Activated CD8-positive, alpha-beta memory T cell treated with anti-CD3 and anti-CD28 coated beads, Interleukin-2, amount 10 ng/mL, durations not matched to agents 7 days and 5 days (primary cell): ENCODE measurements at regions not wholly inside any gene's neighbourhood (a gene's known extent, or its start where the extent isn't known, plus 50 kb on each side); places are given as distances from the start of the nearest gene placed in this dataset.

Experiments used
- ATAC-seq: fragments of 150-1000 bp; cut with Tn5 transposase; one replicate; pipeline ENCODE4 v1.10.0; 2021; ENCODE audit warnings: moderate library complexity
- CTCF ChIA-PET: fragments of 350-600 bp; sonication (Branson Sonifier 250); formaldehyde crosslinking; loops from one replicate; lab custom pipeline; 2021; ENCODE audit warnings: antibody characterized with exemption; lab: Charles Lee
- DNase-seq: peaks from one replicate; pipeline ENCODE4 v3.0.0-alpha.2; 2020
- H3K27ac Mint-ChIP-seq: one replicate; pipeline ENCODE4 v1.8.0; 2021; ENCODE audit warnings: mild to moderate bottlenecking, mixed read lengths
- H3K27me3 Mint-ChIP-seq: one replicate; pipeline ENCODE4 v1.8.0; 2021; ENCODE audit warnings: mixed read lengths
- H3K36me3 Mint-ChIP-seq: one replicate; pipeline ENCODE4 v1.8.0; 2021; ENCODE audit warnings: mild to moderate bottlenecking, mixed read lengths
- H3K4me1 Mint-ChIP-seq: one replicate; pipeline ENCODE4 v1.8.0; 2021; ENCODE audit warnings: mixed read lengths
- H3K4me3 Mint-ChIP-seq: one replicate; pipeline ENCODE4 v1.8.0; 2021; ENCODE audit warnings: mild to moderate bottlenecking, moderate library complexity, mixed read lengths
- H3K9me3 Mint-ChIP-seq: one replicate; pipeline ENCODE4 v1.8.0; 2022; ENCODE audit warnings: low read depth, mixed read lengths

DNA sequence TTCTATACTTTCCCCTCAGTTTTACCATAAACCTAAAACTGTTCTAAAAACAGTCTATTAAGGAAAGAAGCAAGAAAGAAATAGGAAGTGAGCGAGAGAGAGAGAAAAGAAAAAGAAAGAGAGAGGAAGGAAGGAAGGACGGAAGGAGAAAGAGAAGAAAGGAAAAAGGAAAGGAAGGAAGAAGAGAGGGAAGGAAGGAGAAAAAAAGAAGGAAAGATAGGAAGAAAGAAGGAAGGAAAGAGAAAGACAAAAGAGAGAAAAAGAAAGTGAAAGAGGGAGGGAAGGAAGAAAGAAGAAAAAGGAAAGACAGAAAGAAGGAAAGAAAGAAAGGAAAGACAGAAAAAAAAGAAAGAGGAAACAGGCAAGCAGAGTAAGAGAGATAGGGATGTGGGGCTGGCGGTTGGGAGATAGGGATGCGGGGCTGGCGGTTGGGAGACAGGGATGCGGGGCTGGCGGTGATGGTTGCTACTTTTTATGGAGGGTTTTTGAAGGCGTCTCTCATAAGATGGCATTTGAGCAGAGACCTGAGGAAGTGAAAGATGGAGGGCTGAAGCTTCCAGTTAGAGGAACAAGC lies 70.4 kb upstream of the IRF2BP2 start:
- Mint-ChIP-seq H3K9me3 (no peaks in the 10 kb centered on the region), H3K36me3 (no peaks in the 10 kb centered on the region), H3K4me3 (no peak overlapping the region), H3K4me1 (peaks cover 7% of the 10 kb centered on the region), H3K27me3 (peaks cover 4% of the 10 kb centered on the region), H3K27ac (no peak overlapping the region)
- ATAC-seq (no peak), DNase-seq (no peak)
- CTCF ChIA-PET = no interaction called here

DNA sequence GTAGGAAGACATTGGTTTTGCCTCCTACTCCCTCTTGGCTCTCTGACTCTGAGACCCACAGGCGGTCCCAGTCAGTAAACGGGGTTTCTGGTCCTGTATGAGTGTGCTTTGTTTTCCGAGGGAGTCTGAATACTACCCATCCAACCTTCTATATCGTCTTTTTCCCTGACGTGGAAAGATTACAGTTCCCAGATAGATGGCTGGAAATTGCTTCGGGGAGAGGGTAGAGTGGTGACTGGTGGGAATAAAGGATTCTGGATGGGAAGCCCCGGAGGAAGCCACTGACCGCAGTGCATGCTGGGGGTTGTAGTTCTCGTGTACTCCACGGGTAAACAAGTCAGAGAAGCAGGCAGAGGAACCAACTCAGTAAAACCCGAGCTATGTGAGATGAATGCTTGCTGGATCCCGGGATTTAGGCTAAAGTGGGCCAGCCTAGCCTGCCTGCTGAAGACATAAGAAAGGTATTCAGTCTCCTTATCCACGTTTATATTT lies 66.2 kb upstream of the IRF2BP2 start:
- Mint-ChIP-seq H3K4me1 (peaks cover 7% of the 10 kb centered on the region), H3K27ac (peak overlapping the region; percentile 66), H3K36me3 (no peaks in the 10 kb centered on the region), H3K9me3 (no peaks in the 10 kb centered on the region), H3K27me3 (peaks cover 4% of the 10 kb centered on the region), H3K4me3 (peak overlapping the region; percentile 71)
- DNase-seq = peak; percentile 77
- CTCF ChIA-PET = no interaction called here
- peak; percentile 91 for ATAC-seq

- Mint-ChIP-seq H3K4me1 (peaks cover 7% of the 10 kb centered on the region), H3K9me3 (no peaks in the 10 kb centered on the region), H3K27me3 (peaks cover 4% of the 10 kb centered on the region), H3K36me3 (no peaks in the 10 kb centered on the region), H3K27ac (no peak overlapping the region), H3K4me3 (no peak overlapping the region)
- no peak for ATAC-seq
- CTCF ChIA-PET = no interaction called here
- no peak for DNase-seq
These were observed 65.6 kb upstream of the IRF2BP2 start for GRCh38 chr1:234675572-234675971.

DNA sequence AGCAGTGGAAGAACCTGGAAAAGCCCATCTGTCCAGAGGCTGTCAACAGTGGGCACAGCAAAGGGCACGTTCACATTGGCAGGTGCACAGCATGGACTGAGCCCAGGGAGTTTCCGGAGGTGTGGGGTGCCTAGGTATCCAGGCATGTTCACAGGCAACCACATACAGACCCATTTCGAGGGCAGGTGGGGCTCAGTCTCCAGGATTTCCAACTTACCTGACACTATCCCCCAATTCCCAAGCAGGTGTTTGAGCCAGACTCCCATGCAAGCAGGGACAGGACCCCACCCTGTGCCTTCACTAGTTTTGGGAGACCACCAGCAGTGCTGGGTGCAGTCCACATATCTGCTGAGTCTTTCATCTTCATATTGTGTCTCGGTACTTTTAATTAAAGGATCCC lies 65.0 kb upstream of the IRF2BP2 start:
- no peak overlapping the region for H3K4me3 Mint-ChIP-seq
- H3K9me3 Mint-ChIP-seq = no peaks in the 10 kb centered on the region
- CTCF ChIA-PET = no interaction called here
- peaks cover 4% of the 10 kb centered on the region for H3K27me3 Mint-ChIP-seq
- H3K27ac Mint-ChIP-seq = no peak overlapping the region
- H3K36me3 Mint-ChIP-seq = no peaks in the 10 kb centered on the region
- ATAC-seq (no peak), DNase-seq (no peak)
- H3K4me1 Mint-ChIP-seq = peaks cover 7% of the 10 kb centered on the region

DNA sequence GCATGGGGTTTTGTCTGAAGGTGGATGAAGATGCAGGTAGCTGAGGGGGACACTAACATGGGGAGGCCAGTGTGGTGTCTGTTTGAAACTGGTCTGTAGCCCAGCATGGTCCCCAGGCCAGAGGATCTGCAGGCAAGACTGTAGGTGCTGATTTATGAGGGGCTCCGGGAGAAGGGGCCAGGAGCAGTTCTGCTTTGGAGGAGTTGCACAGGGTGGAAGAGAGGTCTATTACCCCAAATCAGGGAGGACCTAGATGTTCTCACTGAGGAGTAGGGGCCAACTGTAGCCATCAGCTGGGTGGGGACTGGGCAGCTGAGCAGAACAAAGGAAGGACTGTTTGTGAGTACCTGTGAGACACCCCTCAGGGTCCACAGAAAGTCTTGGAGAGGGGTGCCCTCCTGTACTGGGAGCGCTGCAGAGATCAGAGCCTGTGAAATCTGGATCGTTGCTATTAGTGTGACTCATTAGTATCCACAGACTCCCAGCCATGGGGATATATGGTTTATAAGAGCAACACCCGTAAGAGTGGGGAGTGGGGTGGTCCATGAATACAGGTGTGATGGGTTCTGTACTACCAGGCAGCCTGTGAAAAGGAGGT lies 64.3 kb upstream of the IRF2BP2 start:
- H3K9me3 Mint-ChIP-seq = no peaks in the 10 kb centered on the region
- no peaks in the 10 kb centered on the region for H3K36me3 Mint-ChIP-seq
- no peak overlapping the region for H3K27ac Mint-ChIP-seq
- H3K27me3 Mint-ChIP-seq = peaks cover 4% of the 10 kb centered on the region
- no peak overlapping the region for H3K4me3 Mint-ChIP-seq
- H3K4me1 Mint-ChIP-seq = peaks cover 7% of the 10 kb centered on the region
- ATAC-seq = no peak
- no peak for DNase-seq
- CTCF ChIA-PET = no interaction called here

DNA sequence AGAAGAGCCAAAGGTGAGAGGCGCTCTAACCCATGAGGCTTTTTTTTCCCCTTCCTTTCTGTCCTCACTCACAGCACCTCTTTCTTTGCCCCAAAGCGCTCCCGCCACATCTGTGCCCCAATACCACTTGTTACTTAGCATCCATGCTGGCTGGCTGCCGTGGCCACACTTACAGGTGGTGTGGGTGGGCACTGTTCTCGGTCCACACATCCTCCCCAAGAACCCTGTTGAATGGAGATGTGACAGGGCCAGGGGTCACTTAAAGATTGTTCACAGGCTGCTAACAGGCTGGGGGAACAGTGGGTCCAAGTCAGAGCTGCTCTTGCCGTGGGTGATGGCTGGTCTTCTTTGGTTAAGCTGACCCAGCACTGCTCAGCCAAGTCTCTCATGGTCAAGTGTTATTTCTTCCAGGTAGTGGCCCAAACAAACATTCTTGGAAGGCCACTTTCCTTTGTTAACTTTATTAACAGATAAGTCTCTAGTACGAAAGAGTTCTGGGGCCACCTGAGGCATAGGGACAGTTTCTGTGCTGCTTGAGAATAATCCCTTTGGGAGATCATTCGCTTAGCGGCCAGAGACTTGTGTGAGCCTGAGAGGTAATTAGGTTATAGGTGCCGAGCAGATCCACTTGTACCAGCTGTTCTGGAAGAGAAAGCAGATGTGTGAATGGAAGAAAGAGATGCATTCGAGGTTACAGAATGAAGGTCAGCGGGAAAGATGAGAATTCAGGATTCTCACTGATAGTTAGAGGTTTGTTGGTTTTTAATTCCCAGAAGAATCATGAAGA lies 62.6 kb upstream of the IRF2BP2 start:
- Mint-ChIP-seq H3K27ac (no peak overlapping the region), H3K27me3 (no peaks in the 10 kb centered on the region), H3K36me3 (peaks cover 2% of the 10 kb centered on the region), H3K9me3 (no peaks in the 10 kb centered on the region), H3K4me1 (peaks cover 12% of the 10 kb centered on the region), H3K4me3 (no peak overlapping the region)
- ATAC-seq (no peak), DNase-seq (no peak)
- CTCF ChIA-PET = no interaction called here

GRCh38 chr1:234670967-234671626 lies 61.1 kb upstream of the IRF2BP2 start:
- DNase-seq = no peak
- ATAC-seq = no peak
- Mint-ChIP-seq H3K4me3 (no peak overlapping the region), H3K9me3 (no peaks in the 10 kb centered on the region), H3K4me1 (peaks cover 10% of the 10 kb centered on the region), H3K36me3 (peaks cover 2% of the 10 kb centered on the region), H3K27me3 (no peaks in the 10 kb centered on the region), H3K27ac (no peak overlapping the region)
- CTCF ChIA-PET = no interaction called here

GRCh38 chr1:234669499-234669898 lies 59.5 kb upstream of the IRF2BP2 start:
- Mint-ChIP-seq H3K4me3 (no peak overlapping the region), H3K9me3 (no peaks in the 10 kb centered on the region), H3K27me3 (no peaks in the 10 kb centered on the region), H3K36me3 (peaks cover 2% of the 10 kb centered on the region), H3K4me1 (peaks cover 12% of the 10 kb centered on the region), H3K27ac (no peak overlapping the region)
- ATAC-seq (no peak), DNase-seq (no peak)
- CTCF ChIA-PET = no interaction called here

GRCh38 chr1:234668577-234668955 lies 58.6 kb upstream of the IRF2BP2 start:
- ATAC-seq = no peak
- no peak overlapping the region for H3K27ac Mint-ChIP-seq
- H3K27me3 Mint-ChIP-seq = no peaks in the 10 kb centered on the region
- peaks cover 12% of the 10 kb centered on the region for H3K4me1 Mint-ChIP-seq
- DNase-seq = no peak
- peaks cover 2% of the 10 kb centered on the region for H3K36me3 Mint-ChIP-seq
- CTCF ChIA-PET = no interaction called here
- H3K9me3 Mint-ChIP-seq = no peaks in the 10 kb centered on the region
- H3K4me3 Mint-ChIP-seq = no peak overlapping the region

GRCh38 chr1:234667600-234668576 lies 57.9 kb upstream of the IRF2BP2 start:
- Mint-ChIP-seq H3K4me3 (no peak overlapping the region), H3K27me3 (no peaks in the 10 kb centered on the region), H3K4me1 (peaks cover 12% of the 10 kb centered on the region), H3K9me3 (no peaks in the 10 kb centered on the region), H3K36me3 (peaks cover 2% of the 10 kb centered on the region), H3K27ac (no peak overlapping the region)
- ATAC-seq (no peak), DNase-seq (no peak)
- CTCF ChIA-PET = no interaction called here

DNA sequence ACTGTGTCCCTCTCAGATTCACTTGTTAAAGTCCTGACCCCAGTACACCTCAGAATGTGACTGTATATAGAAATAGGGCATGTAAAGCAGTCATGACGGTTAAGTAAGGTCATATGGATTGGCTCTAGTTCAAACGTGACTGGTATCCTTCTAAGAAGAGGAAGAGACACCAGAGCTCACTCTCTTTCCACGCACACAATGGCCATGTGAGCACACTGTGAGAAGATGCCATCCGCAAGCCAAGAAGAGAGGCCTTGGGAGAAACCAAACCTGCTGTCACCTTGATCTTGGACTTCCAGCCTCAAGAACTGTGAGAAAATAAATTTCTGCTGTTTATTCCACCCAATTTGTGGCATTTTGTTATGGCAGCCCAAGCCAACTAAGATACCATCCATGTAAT lies 56.8 kb upstream of the IRF2BP2 start:
- Mint-ChIP-seq H3K27ac (no peak overlapping the region), H3K4me3 (no peak overlapping the region), H3K4me1 (peaks cover 12% of the 10 kb centered on the region), H3K9me3 (no peaks in the 10 kb centered on the region), H3K27me3 (no peaks in the 10 kb centered on the region), H3K36me3 (peaks cover 2% of the 10 kb centered on the region)
- DNase-seq (no peak), ATAC-seq (no peak)
- CTCF ChIA-PET = no interaction called here

GRCh38 chr1:234665975-234666605 lies 56.1 kb upstream of the IRF2BP2 start:
- H3K36me3 Mint-ChIP-seq = peaks cover 2% of the 10 kb centered on the region
- CTCF ChIA-PET = no interaction called here
- no peaks in the 10 kb centered on the region for H3K27me3 Mint-ChIP-seq
- ATAC-seq (no peak), DNase-seq (no peak)
- H3K9me3 Mint-ChIP-seq = no peaks in the 10 kb centered on the region
- H3K4me1 Mint-ChIP-seq = peaks cover 12% of the 10 kb centered on the region
- H3K4me3 Mint-ChIP-seq = no peak overlapping the region
- peak overlapping the region; percentile 16 for H3K27ac Mint-ChIP-seq
